ENCODE measurements at regions not wholly inside any gene's neighbourhood (a gene's known extent, or its start where the extent isn't known, plus 50 kb on each side); places are given as distances from the start of the nearest gene placed in this dataset.

- Histone ChIP-seq H3K27me3 (replicated peaks in 2 of 5; ENCODE audit: control insufficient read depth in 4 of 5, insufficient read depth in 5 of 5, low read length in 4 of 5) (peaks cover 0 to 2% (median 0%) of the 10 kb centered on the region in 5 experiments), H3K9me3 (ENCODE audit: control extremely low read depth in 1 of 5, control insufficient read depth in 4 of 5, insufficient read depth in 2 of 5, low read depth in 1 of 5, low read length in 4 of 5) (no peaks in the 10 kb centered on the region), H3K4me1 (ENCODE audit: control extremely low read depth in 1 of 4, control insufficient read depth in 4 of 4, insufficient read depth in 4 of 4, low read length in 3 of 4) (no peaks in the 10 kb centered on the region), H3K27ac (ENCODE audit: insufficient read depth in 1 of 2, low read depth in 1 of 2, low read length in 2 of 2, poor library complexity in 1 of 2, severe bottlenecking in 2 of 2) (no peak overlapping the region), H3K4me3 (ENCODE audit: control insufficient read depth in 1 of 7, extremely low read depth in 1 of 7, insufficient read depth in 4 of 7, low read depth in 2 of 7, low read length in 6 of 7) (no peak overlapping the region), H3K36me3 (ENCODE audit: control insufficient read depth in 4 of 4, insufficient read depth in 4 of 4, low read length in 3 of 4) (no peaks in the 10 kb centered on the region)
- ChIA-PET CTCF (no interaction called here), POLR2A (interaction anchor here (0.5 kb wide), 1 partner anchor 171 kb away, joined by 3 read pairs; no protein-coding TSS in a partner anchor)
- no peak for DNase-seq
- 97% methylated on average over 27 of the region's 29 CpGs for WGBS (ENCODE audit: insufficient coverage)
Observed at GRCh38 chr10:130485958-130486895, 350.0 kb downstream of the GLRX3 start.

- H3K4me3 ChIP-seq (ENCODE audit: control insufficient read depth in 1 of 7, extremely low read depth in 1 of 7, insufficient read depth in 4 of 7, low read depth in 2 of 7, low read length in 6 of 7), result no peak overlapping the region
- no peaks in the 10 kb centered on the region for H3K4me1 ChIP-seq (ENCODE audit: control extremely low read depth in 1 of 4, control insufficient read depth in 4 of 4, insufficient read depth in 4 of 4, low read length in 3 of 4)
- ChIA-PET CTCF (interaction anchor here (1.3 kb wide), 1 partner anchor 10 kb away, joined by 3 read pairs; no protein-coding TSS in a partner anchor), POLR2A (no interaction called here)
- no peak for DNase-seq
- no peaks in the 10 kb centered on the region for H3K9me3 ChIP-seq (ENCODE audit: control extremely low read depth in 1 of 5, control insufficient read depth in 4 of 5, insufficient read depth in 2 of 5, low read depth in 1 of 5, low read length in 4 of 5)
- no peaks in the 10 kb centered on the region for H3K36me3 ChIP-seq (ENCODE audit: control insufficient read depth in 4 of 4, insufficient read depth in 4 of 4, low read length in 3 of 4)
- 96% methylated on average over 6 of the region's 7 CpGs for WGBS (ENCODE audit: insufficient coverage)
- H3K27ac ChIP-seq (ENCODE audit: insufficient read depth in 1 of 2, low read depth in 1 of 2, low read length in 2 of 2, poor library complexity in 1 of 2, severe bottlenecking in 2 of 2), result no peak overlapping the region
- H3K27me3 ChIP-seq (replicated peaks in 2 of 5; ENCODE audit: control insufficient read depth in 4 of 5, insufficient read depth in 5 of 5, low read length in 4 of 5), result peaks cover 0 to 3% (median 0%) of the 10 kb centered on the region in 5 experiments
Observed at GRCh38 chr10:130486906-130487305, 350.7 kb downstream of the GLRX3 start.

- CTCF ChIA-PET, result interaction anchor here (1.3 kb wide), 1 partner anchor 9 kb away, joined by 3 read pairs; no protein-coding TSS in a partner anchor
- H3K4me1 ChIP-seq (ENCODE audit: control extremely low read depth in 1 of 4, control insufficient read depth in 4 of 4, insufficient read depth in 4 of 4, low read length in 3 of 4), result no peaks in the 10 kb centered on the region
- H3K27ac ChIP-seq (ENCODE audit: insufficient read depth in 1 of 2, low read depth in 1 of 2, low read length in 2 of 2, poor library complexity in 1 of 2, severe bottlenecking in 2 of 2), result no peak overlapping the region
- no peak overlapping the region for H3K4me3 ChIP-seq (ENCODE audit: control insufficient read depth in 1 of 7, extremely low read depth in 1 of 7, insufficient read depth in 4 of 7, low read depth in 2 of 7, low read length in 6 of 7)
- POLR2A ChIA-PET, result no interaction called here
- no peak for DNase-seq
- no peaks in the 10 kb centered on the region for H3K36me3 ChIP-seq (ENCODE audit: control insufficient read depth in 4 of 4, insufficient read depth in 4 of 4, low read length in 3 of 4)
- H3K9me3 ChIP-seq (ENCODE audit: control extremely low read depth in 1 of 5, control insufficient read depth in 4 of 5, insufficient read depth in 2 of 5, low read depth in 1 of 5, low read length in 4 of 5), result no peaks in the 10 kb centered on the region
- H3K27me3 ChIP-seq (replicated peaks in 2 of 5; ENCODE audit: control insufficient read depth in 4 of 5, insufficient read depth in 5 of 5, low read length in 4 of 5), result peaks cover 0 to 3% (median 0%) of the 10 kb centered on the region in 5 experiments
- WGBS (ENCODE audit: insufficient coverage), result 78% methylated on average over 6 of the region's 6 CpGs
Observed at GRCh38 chr10:130487566-130487965, 351.4 kb downstream of the GLRX3 start.

GRCh38 chr10:130489891-130490290, 353.7 kb downstream of the GLRX3 start:
- DNase-seq, result no peak
- ChIA-PET CTCF (no interaction called here), POLR2A (no interaction called here)
- WGBS (ENCODE audit: insufficient coverage), result 97% methylated on average over 5 of the region's 5 CpGs
- Histone ChIP-seq H3K27ac (ENCODE audit: insufficient read depth in 1 of 2, low read depth in 1 of 2, low read length in 2 of 2, poor library complexity in 1 of 2, severe bottlenecking in 2 of 2) (no peak overlapping the region), H3K27me3 (replicated peaks in 2 of 5; ENCODE audit: control insufficient read depth in 4 of 5, insufficient read depth in 5 of 5, low read length in 4 of 5) (peaks cover 0 to 3% (median 0%) of the 10 kb centered on the region in 5 experiments), H3K4me1 (ENCODE audit: control extremely low read depth in 1 of 4, control insufficient read depth in 4 of 4, insufficient read depth in 4 of 4, low read length in 3 of 4) (no peaks in the 10 kb centered on the region), H3K9me3 (ENCODE audit: control extremely low read depth in 1 of 5, control insufficient read depth in 4 of 5, insufficient read depth in 2 of 5, low read depth in 1 of 5, low read length in 4 of 5) (no peaks in the 10 kb centered on the region), H3K4me3 (ENCODE audit: control insufficient read depth in 1 of 7, extremely low read depth in 1 of 7, insufficient read depth in 4 of 7, low read depth in 2 of 7, low read length in 6 of 7) (no peak overlapping the region), H3K36me3 (ENCODE audit: control insufficient read depth in 4 of 4, insufficient read depth in 4 of 4, low read length in 3 of 4) (no peaks in the 10 kb centered on the region)

GRCh38 chr10:130491011-130491692, 355.0 kb downstream of the GLRX3 start:
- H3K27me3 ChIP-seq (replicated peaks in 2 of 5; ENCODE audit: control insufficient read depth in 4 of 5, insufficient read depth in 5 of 5, low read length in 4 of 5), result peaks cover 0 to 3% (median 0%) of the 10 kb centered on the region in 5 experiments
- POLR2A ChIA-PET, result no interaction called here
- CTCF ChIA-PET, result no interaction called here
- no peaks in the 10 kb centered on the region for H3K36me3 ChIP-seq (ENCODE audit: control insufficient read depth in 4 of 4, insufficient read depth in 4 of 4, low read length in 3 of 4)
- H3K4me1 ChIP-seq (ENCODE audit: control extremely low read depth in 1 of 4, control insufficient read depth in 4 of 4, insufficient read depth in 4 of 4, low read length in 3 of 4), result no peaks in the 10 kb centered on the region
- H3K27ac ChIP-seq (ENCODE audit: insufficient read depth in 1 of 2, low read depth in 1 of 2, low read length in 2 of 2, poor library complexity in 1 of 2, severe bottlenecking in 2 of 2), result no peak overlapping the region
- no peak overlapping the region for H3K4me3 ChIP-seq (ENCODE audit: control insufficient read depth in 1 of 7, extremely low read depth in 1 of 7, insufficient read depth in 4 of 7, low read depth in 2 of 7, low read length in 6 of 7)
- DNase-seq, result no peak
- WGBS (ENCODE audit: insufficient coverage), result 93% methylated on average over 5 of the region's 5 CpGs
- peaks cover 0 to under 1% (median 0%) of the 10 kb centered on the region in 5 experiments for H3K9me3 ChIP-seq (ENCODE audit: control extremely low read depth in 1 of 5, control insufficient read depth in 4 of 5, insufficient read depth in 2 of 5, low read depth in 1 of 5, low read length in 4 of 5)

- CTCF ChIA-PET, result no interaction called here
- Histone ChIP-seq H3K9me3 (ENCODE audit: control extremely low read depth in 1 of 5, control insufficient read depth in 4 of 5, insufficient read depth in 2 of 5, low read depth in 1 of 5, low read length in 4 of 5) (peaks cover 0 to 2% (median 0%) of the 10 kb centered on the region in 5 experiments), H3K27me3 (replicated peaks in 2 of 5; ENCODE audit: control insufficient read depth in 4 of 5, insufficient read depth in 5 of 5, low read length in 4 of 5) (peaks cover 0 to 3% (median 0%) of the 10 kb centered on the region in 5 experiments), H3K27ac (ENCODE audit: insufficient read depth in 1 of 2, low read depth in 1 of 2, low read length in 2 of 2, poor library complexity in 1 of 2, severe bottlenecking in 2 of 2) (no peak overlapping the region), H3K4me3 (ENCODE audit: control insufficient read depth in 1 of 7, extremely low read depth in 1 of 7, insufficient read depth in 4 of 7, low read depth in 2 of 7, low read length in 6 of 7) (no peak overlapping the region), H3K4me1 (ENCODE audit: control extremely low read depth in 1 of 4, control insufficient read depth in 4 of 4, insufficient read depth in 4 of 4, low read length in 3 of 4) (no peaks in the 10 kb centered on the region), H3K36me3 (ENCODE audit: control insufficient read depth in 4 of 4, insufficient read depth in 4 of 4, low read length in 3 of 4) (no peaks in the 10 kb centered on the region)
- DNase-seq, result no peak
- POLR2A ChIA-PET, result no interaction called here
- 89% methylated on average over 3 of the region's 7 CpGs for WGBS (ENCODE audit: insufficient coverage)
Observed at GRCh38 chr10:130491693-130492050, 355.5 kb downstream of the GLRX3 start.
